ENCODE measurements at regions not wholly inside any gene's neighbourhood (a gene's known extent, or its start where the extent isn't known, plus 50 kb on each side); places are given as distances from the start of the nearest gene placed in this dataset.

- no peak for DNase-seq (ENCODE audit: extremely low spot score)
- ChIA-PET CTCF (no interaction called here), POLR2A (no interaction called here)
- no peak for TF ChIP-seq ELF4 (IDR thresholded peaks at IDR 0.05)
- TF ChIP-seq SP1 (IDR thresholded peaks at IDR 0.05): no peak
- TF ChIP-seq BHLHE40 (IDR thresholded peaks at IDR 0.05; ENCODE audit: borderline replicate concordance): no peak
- TF ChIP-seq HDGF (IDR thresholded peaks at IDR 0.05; ENCODE audit: borderline replicate concordance): no peak
- no peak for TF ChIP-seq TARDBP (IDR thresholded peaks at IDR 0.05)
- TF ChIP-seq SUZ12 (IDR thresholded peaks at IDR 0.05): no peak
- TF ChIP-seq PKNOX1 (IDR thresholded peaks at IDR 0.05): no peak
- TF ChIP-seq ARNT (IDR thresholded peaks at IDR 0.05): no peak
These were observed 115.9 kb upstream of the RBFOX1 start for GRCh38 chr16:7216719-7217118.

- POLR2A ChIA-PET: no interaction called here
- TF ChIP-seq SP1 (IDR thresholded peaks at IDR 0.05) (no peak), FOXM1 (IDR thresholded peaks at IDR 0.05; ENCODE audit: borderline replicate concordance) (no peak), NFRKB (IDR thresholded peaks at IDR 0.05) (no peak), ELF4 (IDR thresholded peaks at IDR 0.05) (no peak), TARDBP (IDR thresholded peaks at IDR 0.05) (no peak), ZNF384 (IDR thresholded peaks at IDR 0.05) (no peak), FOXA1 (IDR thresholded peaks at IDR 0.05) (no peak), SUZ12 (IDR thresholded peaks at IDR 0.05) (no peak), FOXK2 (IDR thresholded peaks at IDR 0.05) (no peak)
- CTCF ChIA-PET: no interaction called here
- no peak for DNase-seq (ENCODE audit: extremely low spot score)
These were observed 120.9 kb upstream of the RBFOX1 start for GRCh38 chr16:7211781-7212180.

- ChIA-PET CTCF (no interaction called here), POLR2A (no interaction called here)
- DNase-seq (ENCODE audit: extremely low spot score): no peak
- TF ChIP-seq SP1 (IDR thresholded peaks at IDR 0.05): no peak
- no peak for TF ChIP-seq ARNT (IDR thresholded peaks at IDR 0.05)
- TF ChIP-seq ELF4 (IDR thresholded peaks at IDR 0.05): no peak
- no peak for TF ChIP-seq TARDBP (IDR thresholded peaks at IDR 0.05)
- no peak for TF ChIP-seq FOXA1 (IDR thresholded peaks at IDR 0.05)
- no peak for TF ChIP-seq FOXM1 (IDR thresholded peaks at IDR 0.05; ENCODE audit: borderline replicate concordance)
- TF ChIP-seq SUZ12 (IDR thresholded peaks at IDR 0.05): no peak
- TF ChIP-seq FOXK2 (IDR thresholded peaks at IDR 0.05): no peak
- TF ChIP-seq PKNOX1 (IDR thresholded peaks at IDR 0.05): no peak
- TF ChIP-seq BHLHE40 (IDR thresholded peaks at IDR 0.05; ENCODE audit: borderline replicate concordance): no peak
- TF ChIP-seq L3MBTL2 (conservative IDR thresholded peaks at IDR 0.05): no peak
- no peak for TF ChIP-seq HDGF (IDR thresholded peaks at IDR 0.05; ENCODE audit: borderline replicate concordance)
- TF ChIP-seq ZNF384 (IDR thresholded peaks at IDR 0.05): no peak
- TF ChIP-seq CTBP1 (IDR thresholded peaks at IDR 0.05; ENCODE audit: borderline replicate concordance): no peak
- no peak for TF ChIP-seq LEF1 (IDR thresholded peaks at IDR 0.05; ENCODE audit: borderline replicate concordance)
- no peak for TF ChIP-seq NFRKB (IDR thresholded peaks at IDR 0.05)
These were observed 123.0 kb upstream of the RBFOX1 start for GRCh38 chr16:7209598-7209997.

GRCh38 chr16:7206469-7206868, 126.2 kb upstream of the RBFOX1 start:
- ChIA-PET CTCF (no interaction called here), POLR2A (no interaction called here)
- DNase-seq (ENCODE audit: extremely low spot score): no peak
- TF ChIP-seq PKNOX1 (IDR thresholded peaks at IDR 0.05) (no peak), SUZ12 (IDR thresholded peaks at IDR 0.05) (no peak), ELF4 (IDR thresholded peaks at IDR 0.05) (no peak), LEF1 (IDR thresholded peaks at IDR 0.05; ENCODE audit: borderline replicate concordance) (no peak), SP1 (IDR thresholded peaks at IDR 0.05) (no peak), HDGF (IDR thresholded peaks at IDR 0.05; ENCODE audit: borderline replicate concordance) (no peak), FOXA1 (IDR thresholded peaks at IDR 0.05) (no peak), NFRKB (IDR thresholded peaks at IDR 0.05) (no peak), L3MBTL2 (conservative IDR thresholded peaks at IDR 0.05) (no peak), ARNT (IDR thresholded peaks at IDR 0.05) (no peak), BHLHE40 (IDR thresholded peaks at IDR 0.05; ENCODE audit: borderline replicate concordance) (no peak), FOXM1 (IDR thresholded peaks at IDR 0.05; ENCODE audit: borderline replicate concordance) (no peak), CTBP1 (IDR thresholded peaks at IDR 0.05; ENCODE audit: borderline replicate concordance) (no peak)

- TF ChIP-seq LEF1 (IDR thresholded peaks at IDR 0.05; ENCODE audit: borderline replicate concordance): no peak
- TF ChIP-seq FOXM1 (IDR thresholded peaks at IDR 0.05; ENCODE audit: borderline replicate concordance): no peak
- no peak for TF ChIP-seq PKNOX1 (IDR thresholded peaks at IDR 0.05)
- no peak for TF ChIP-seq FOXA1 (IDR thresholded peaks at IDR 0.05)
- no peak for TF ChIP-seq TARDBP (IDR thresholded peaks at IDR 0.05)
- TF ChIP-seq BHLHE40 (IDR thresholded peaks at IDR 0.05; ENCODE audit: borderline replicate concordance): no peak
- TF ChIP-seq CTBP1 (IDR thresholded peaks at IDR 0.05; ENCODE audit: borderline replicate concordance): no peak
- TF ChIP-seq ARNT (IDR thresholded peaks at IDR 0.05): no peak
- DNase-seq (ENCODE audit: extremely low spot score): no peak
- CTCF ChIA-PET: no interaction called here
- POLR2A ChIA-PET: no interaction called here
These were observed 132.3 kb upstream of the RBFOX1 start for GRCh38 chr16:7200320-7200719.

GRCh38 chr16:7185689-7186088, 147.0 kb upstream of the RBFOX1 start:
- TF ChIP-seq LEF1 (IDR thresholded peaks at IDR 0.05; ENCODE audit: borderline replicate concordance): no peak
- no peak for TF ChIP-seq ELF4 (IDR thresholded peaks at IDR 0.05)
- TF ChIP-seq HDGF (IDR thresholded peaks at IDR 0.05; ENCODE audit: borderline replicate concordance): no peak
- no peak for TF ChIP-seq BHLHE40 (IDR thresholded peaks at IDR 0.05; ENCODE audit: borderline replicate concordance)
- no peak for TF ChIP-seq SUZ12 (IDR thresholded peaks at IDR 0.05)
- TF ChIP-seq FOXA1 (IDR thresholded peaks at IDR 0.05): no peak
- no peak for TF ChIP-seq ZNF384 (IDR thresholded peaks at IDR 0.05)
- no peak for TF ChIP-seq TARDBP (IDR thresholded peaks at IDR 0.05)
- no peak for TF ChIP-seq PKNOX1 (IDR thresholded peaks at IDR 0.05)
- no peak for TF ChIP-seq L3MBTL2 (conservative IDR thresholded peaks at IDR 0.05)
- no peak for TF ChIP-seq FOXM1 (IDR thresholded peaks at IDR 0.05; ENCODE audit: borderline replicate concordance)
- TF ChIP-seq SP1 (IDR thresholded peaks at IDR 0.05): no peak
- TF ChIP-seq ARNT (IDR thresholded peaks at IDR 0.05): no peak
- no peak for TF ChIP-seq NFRKB (IDR thresholded peaks at IDR 0.05)
- TF ChIP-seq FOXK2 (IDR thresholded peaks at IDR 0.05): no peak
- TF ChIP-seq CTBP1 (IDR thresholded peaks at IDR 0.05; ENCODE audit: borderline replicate concordance): no peak
- ChIA-PET POLR2A (no interaction called here), CTCF (no interaction called here)
- DNase-seq (ENCODE audit: extremely low spot score): no peak
